H1 (cell line): ENCODE measurements at regions not wholly inside any gene's neighbourhood (a gene's known extent, or its start where the extent isn't known, plus 50 kb on each side); places are given as distances from the start of the nearest gene placed in this dataset.

ENCODE experiments used
- BACH1 ChIP-seq: IDR thresholded peaks from 2 replicates; pipeline ENCODE4 v1.6.1; 2012; ENCODE audit warnings: low read length, improper control_type of control experiment
- CBX5 ChIP-seq: fragments of 300-800, 300-1000 bp; sonication (generic); IDR thresholded peaks from 2 replicates; pipeline ENCODE4 v1.7.1; 2016; ENCODE audit warnings: antibody characterized with exemption, low read length, low read depth
- CHD7 ChIP-seq: fragments of 300-600 bp; sonication (generic); IDR thresholded peaks from 2 replicates; pipeline ENCODE4 v1.7.1; 2012; ENCODE audit warnings: low read length, moderate library complexity, mild to moderate bottlenecking, inconsistent platforms; ENCODE audit not compliant: insufficient replicate concordance
- CTBP2 ChIP-seq: IDR thresholded peaks from 2 replicates; pipeline ENCODE4 v1.7.0; 2011; ENCODE audit warnings: borderline replicate concordance, mild to moderate bottlenecking, moderate library complexity, mixed read lengths, low read length; ENCODE audit not compliant: insufficient read depth, insufficient read length
- E2F6 ChIP-seq: IDR thresholded peaks from 2 replicates; pipeline ENCODE4 v1.6.1; 2012; ENCODE audit warnings: inconsistent platforms
- EZH2 ChIP-seq: fragments of 200-600 bp; sonication (generic); IDR thresholded peaks from 2 replicates; pipeline ENCODE4 v1.7.1; 2012; ENCODE audit warnings: low read depth, mild to moderate bottlenecking, moderate library complexity, low read length, inconsistent platforms; ENCODE audit not compliant: severe bottlenecking
- FOSL1 ChIP-seq: IDR thresholded peaks from 2 replicates; pipeline ENCODE4 v1.6.1; 2011; ENCODE audit warnings: mild to moderate bottlenecking, low read depth, low read length, moderate library complexity; ENCODE audit not compliant: insufficient read depth
- JUND ChIP-seq: IDR thresholded peaks from 2 replicates; pipeline ENCODE4 v1.6.1; 2011; ENCODE audit warnings: mild to moderate bottlenecking, improper control_type of control experiment, low read length
- MAX ChIP-seq: IDR thresholded peaks from 2 replicates; pipeline ENCODE4 v1.6.1; 2012; ENCODE audit warnings: inconsistent platforms
- POLR2AphosphoS5 ChIP-seq: IDR thresholded peaks from 2 replicates; pipeline ENCODE4 v1.6.1; 2011; ENCODE audit warnings: low read depth, low read length
- RFX5 ChIP-seq: IDR thresholded peaks from 2 replicates; pipeline ENCODE4 v1.6.1; 2011; ENCODE audit warnings: low read depth, low read length, improper control_type of control experiment, borderline replicate concordance
- YY1 ChIP-seq: IDR thresholded peaks from 2 replicates; pipeline ENCODE4 v1.6.1; 2011; ENCODE audit warnings: low read depth, mild to moderate bottlenecking, low read length

GRCh38 chr5:23740029-23740428 lies 232.6 kb downstream of the PRDM9 start (continued):
- TF ChIP-seq CHD7 (no peak), POLR2AphosphoS5 (no peak), CTBP2 (no peak), E2F6 (no peak), MAX (no peak), JUND (no peak), BACH1 (no peak), FOSL1 (no peak), YY1 (no peak), RFX5 (no peak), CBX5 (no peak), EZH2 (no peak)
